Suppressor macrophage (primary cell): ENCODE measurements at regions not wholly inside any gene's neighbourhood (a gene's known extent, or its start where the extent isn't known, plus 50 kb on each side); places are given as distances from the start of the nearest gene placed in this dataset.
A peak's percentile ranks its signal among the peaks of the same experiment; 100 is the strongest.

ENCODE experiments used
- DNase-seq, 4 experiments: peaks; one replicate each; pipeline ENCODE4 v3.0.0-alpha.2; 2020 to 2022

DNA sequence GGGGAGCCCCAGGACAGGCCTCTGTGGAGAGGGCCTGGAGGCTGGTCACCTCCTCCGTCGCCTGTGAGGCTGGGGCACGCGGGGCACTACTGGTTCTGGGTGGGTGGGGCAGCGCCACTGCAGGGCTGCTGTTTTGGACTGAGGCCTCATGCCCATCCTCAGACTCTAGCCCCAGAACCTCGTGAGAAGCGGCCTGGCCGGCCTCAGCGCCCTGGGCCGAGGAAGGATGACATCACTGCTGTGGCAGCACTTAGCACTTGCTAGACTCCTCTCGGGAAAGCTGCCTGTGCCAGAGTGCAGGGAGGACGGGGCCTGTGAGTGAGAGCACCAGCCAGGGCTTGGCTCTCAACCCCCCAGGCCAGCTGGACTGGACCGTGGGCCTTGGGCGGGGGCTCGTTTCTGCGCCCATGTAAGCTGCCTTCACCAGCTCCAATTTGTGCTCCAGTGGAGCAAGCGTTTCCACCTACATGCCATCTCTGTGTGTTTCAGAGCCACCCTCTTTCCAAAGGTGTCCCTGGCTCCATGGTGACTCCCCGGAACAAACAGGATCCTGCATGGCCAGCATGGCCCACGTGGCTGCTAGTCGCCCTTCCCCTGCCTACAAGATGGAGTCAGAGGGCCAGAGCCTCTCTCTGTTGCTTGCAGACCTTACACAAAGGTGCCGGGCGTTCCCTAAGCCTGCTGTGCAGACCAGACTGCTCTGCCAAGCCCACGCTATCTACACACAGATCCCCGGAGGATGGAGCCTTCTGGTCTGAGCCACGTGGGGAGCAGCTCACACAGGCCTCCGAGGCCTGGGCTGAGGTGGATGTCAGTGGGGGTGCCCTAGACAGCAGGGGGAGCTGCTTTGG lies 102.9 kb downstream of the CTTN start:
- DNase-seq: no peak

DNA sequence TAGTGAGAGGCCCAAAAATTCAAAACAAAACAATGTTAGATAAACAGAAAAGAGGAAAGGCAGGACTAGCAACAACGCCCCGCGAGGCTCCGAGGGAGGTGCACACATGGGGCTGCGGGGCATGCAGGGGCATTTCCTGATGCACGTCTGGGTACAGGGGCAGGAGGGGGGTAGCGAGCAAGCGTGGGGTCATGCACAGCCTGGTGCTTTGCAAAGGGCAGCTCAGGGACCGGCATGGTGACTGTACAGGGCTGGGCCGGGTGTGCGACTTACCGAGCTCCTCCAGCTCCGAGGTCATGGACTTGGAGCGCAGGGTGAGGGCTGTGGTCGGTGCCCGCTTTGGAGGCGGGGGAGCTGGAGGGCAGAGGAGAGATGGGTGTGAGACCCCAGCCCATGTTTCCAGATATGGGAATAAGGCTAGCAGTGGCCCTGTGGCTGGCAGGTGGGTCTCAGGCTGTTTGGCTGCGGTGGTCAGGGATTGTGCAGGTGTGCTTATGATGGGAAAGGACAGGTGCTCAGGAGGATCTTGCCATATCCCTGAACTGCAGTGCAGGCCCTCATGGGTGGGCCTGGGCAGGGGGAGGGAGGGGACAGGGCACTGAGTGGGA lies 103.7 kb downstream of the CTTN start:
- DNase-seq: no peak

DNA sequence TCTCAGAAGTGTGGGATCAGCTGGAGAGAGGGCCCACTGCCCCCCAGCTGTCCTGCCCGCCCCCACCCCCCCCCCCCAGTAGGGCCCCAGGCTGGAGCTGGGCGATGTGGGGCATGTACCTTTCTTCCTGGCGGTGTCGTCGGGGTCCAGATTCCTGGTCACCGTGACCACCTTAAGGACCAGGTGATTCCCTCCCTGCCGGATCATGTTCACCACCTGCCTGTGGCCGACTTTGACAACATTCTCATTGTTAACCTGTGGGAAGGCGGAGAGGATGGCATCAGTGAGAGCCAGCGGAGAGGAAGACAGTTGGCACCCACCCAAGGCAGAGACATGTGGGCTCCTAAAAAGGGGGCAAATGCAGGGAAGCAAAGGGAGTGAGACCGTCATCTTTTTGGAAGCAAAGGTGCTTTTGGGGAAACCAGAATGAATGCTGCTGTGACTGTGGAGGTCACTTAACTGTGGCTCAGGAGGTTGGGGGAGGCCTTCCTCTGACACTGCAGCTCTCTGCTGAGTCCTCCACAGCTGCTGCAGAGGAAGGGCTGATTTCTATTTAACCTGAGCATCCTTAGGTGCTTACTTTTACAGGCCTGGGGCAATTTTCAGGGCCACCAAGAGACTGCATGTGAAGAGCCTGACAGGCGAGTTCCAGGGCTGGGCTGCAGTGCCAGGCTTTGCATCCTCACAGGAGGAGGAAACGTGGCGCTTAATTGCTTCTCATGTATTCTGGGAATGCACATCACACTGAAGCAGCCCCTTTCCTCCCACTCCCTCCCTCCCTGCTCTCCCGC lies 104.5 kb downstream of the CTTN start:
- DNase-seq: no peak

DNA sequence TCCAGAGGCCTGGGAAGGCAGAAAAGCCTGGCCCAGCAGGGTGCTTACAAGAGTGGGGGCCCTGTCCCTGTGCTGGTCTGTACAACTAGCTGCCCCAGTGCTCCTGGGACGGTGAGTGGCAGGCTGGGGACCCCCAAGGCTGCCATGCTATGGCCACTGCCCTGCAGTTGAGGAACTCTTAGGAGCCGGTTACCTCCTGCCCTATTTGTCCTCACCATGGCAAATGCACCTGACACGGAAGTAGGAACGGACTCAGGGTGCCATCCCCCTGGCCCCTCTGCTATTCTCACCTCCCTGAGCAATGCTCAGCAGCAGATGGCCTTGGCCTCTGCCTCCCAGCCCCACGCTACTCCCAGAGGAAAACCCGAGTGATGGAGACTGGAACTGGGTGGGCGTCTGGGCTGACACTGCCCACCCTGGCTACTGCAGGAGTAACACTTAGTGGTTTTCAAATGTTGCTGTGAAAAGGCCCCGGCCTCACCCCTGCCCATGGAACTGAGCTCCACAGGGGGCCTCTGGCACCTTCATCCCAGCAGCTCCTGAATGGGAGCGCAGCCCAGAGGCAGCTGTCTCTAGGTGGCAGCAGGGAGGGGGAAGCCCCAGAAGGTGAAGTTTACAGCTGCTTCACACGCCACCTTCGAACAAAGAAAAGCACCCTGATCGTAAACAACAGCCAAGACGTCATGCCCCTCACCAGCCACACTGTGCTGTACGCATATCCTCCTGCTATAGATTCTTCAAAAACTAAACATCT lies 105.3 kb downstream of the CTTN start:
- DNase-seq: no peak

DNA sequence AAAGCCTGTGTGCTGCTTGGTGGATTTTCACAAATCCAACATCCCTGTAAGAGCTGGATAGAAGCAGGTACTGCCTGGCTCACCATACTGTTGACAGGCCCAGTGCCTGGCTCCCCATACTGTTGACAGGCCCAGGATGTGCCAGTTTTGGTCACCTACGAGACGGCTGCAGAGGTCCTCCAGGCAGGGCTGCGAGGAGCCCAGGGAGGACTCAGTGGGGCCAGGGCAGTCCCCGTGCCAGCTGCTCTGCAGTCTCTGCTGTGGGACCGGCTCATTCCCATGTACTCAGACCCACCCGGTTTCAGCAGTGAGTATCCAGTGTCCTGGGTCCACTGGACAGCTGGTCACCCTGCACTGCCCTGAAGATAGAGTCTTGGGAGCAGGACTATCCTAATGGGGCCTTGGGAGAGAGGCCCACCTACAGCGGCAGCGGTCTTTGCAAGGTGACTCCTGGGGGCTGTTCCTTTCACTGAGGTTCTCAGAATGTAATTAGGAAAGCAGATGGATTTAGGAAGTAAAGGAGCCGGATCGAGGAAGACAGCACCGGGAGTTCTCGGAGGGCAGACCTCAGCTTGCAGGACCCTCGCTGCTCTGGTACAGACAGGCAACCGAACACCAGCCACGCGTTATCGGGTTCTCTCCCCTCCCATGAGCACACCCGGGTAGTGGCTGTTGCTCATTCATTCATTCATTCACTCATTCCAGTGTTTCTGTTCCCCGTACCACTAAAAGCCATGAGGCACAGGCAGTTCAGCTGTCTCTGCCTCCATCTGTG lies 106.1 kb downstream of the CTTN start:
- no peak for DNase-seq

DNA sequence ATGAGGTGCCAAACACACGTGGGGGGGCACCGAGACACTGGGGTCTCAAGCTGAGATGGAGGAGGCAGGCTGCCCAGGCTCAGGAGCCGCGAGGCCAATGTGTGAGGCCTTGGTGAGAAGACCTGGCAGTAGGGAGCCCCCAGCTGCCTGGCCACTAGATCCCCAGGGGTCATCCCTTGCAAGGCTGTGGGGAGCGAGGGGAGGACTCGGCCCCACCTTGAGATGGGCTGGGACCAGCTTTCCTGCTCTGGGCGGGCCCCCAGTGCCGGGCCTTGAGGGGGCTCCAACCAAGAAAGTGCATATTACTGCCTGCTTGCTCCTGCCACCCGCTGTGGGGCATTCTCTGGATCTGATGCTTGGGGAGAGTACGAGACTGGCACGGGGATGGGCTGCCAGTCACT lies 107.0 kb downstream of the CTTN start:
- DNase-seq: no peak

DNA sequence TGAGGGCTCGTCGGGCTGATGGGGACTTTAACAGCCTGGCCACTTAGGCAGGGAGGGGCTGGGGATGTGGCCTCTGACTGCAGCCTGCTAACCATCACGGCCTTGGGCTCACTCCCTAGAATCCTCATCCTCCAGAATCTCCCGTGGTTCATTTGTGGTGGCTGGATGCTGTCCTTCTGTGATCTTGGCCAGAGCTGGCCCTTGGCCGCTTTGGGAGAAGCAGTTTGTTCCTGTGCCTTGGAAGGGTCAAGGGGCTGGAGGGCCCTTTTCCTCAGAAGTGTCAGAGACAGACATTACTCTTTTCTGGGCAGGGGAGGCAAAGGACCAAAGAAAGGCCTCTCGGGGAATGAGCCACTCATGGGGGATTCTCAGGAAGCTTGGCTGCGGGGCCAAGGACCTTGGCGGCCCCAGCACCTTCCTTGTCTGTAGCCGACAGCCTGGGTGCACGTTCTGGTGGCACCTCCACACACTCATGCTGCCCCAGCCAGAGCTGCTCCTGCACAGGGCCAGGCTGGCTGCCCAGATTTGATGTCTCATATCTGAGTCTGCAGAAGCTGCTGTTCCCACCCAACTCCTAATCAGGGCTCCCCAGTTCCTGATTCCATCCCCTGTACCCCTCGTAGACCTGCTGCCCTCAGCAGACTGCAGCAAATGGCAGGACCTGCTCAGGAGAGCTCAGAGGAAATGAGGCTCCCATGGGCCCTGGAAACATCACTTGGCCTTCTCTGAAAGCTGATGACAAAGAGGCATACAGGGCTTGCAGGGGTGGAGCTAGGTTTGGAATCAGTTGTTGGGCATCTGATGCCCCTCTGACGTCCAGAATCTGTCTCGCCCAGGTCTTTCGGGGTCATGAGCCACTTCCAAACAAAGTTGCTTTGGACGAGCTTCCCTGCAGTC lies 107.7 kb downstream of the CTTN start:
- DNase-seq: no peak

DNA sequence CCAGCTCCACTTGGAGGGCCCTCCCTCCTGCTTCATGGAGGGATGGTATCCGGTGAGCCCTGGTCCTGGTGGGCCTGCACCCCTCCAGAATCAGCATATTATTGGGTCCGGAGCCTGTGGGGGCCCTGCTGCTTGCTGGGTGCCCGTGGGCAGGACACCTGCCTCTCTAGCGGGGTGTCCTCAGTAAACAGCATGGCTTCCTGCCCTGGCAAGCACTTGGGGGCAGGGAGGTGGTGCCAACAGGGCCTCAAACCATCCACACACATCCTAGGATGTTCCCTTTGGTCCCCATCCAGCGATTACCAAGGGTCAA lies 108.3 kb downstream of the CTTN start:
- DNase-seq: no peak

DNA sequence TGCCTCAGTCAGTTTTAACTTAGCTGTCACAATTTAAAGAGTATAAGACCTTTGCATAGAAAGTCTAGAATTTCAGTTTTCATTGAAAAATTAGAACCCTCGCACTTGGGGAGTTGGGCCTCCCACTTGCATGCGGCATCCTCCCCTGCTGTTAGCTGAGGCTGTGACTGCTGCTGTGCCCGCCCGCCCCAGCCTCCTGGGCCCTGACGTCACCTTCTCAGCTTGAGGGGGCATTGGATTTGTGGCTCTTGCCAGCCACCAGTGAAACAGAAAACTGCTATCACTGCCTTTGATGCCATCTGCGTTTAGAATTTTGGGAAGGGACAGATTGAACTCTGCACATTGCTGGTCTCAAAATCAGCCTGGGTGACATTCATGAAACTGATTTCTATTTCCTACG lies 108.7 kb downstream of the CTTN start:
- no peak for DNase-seq

DNA sequence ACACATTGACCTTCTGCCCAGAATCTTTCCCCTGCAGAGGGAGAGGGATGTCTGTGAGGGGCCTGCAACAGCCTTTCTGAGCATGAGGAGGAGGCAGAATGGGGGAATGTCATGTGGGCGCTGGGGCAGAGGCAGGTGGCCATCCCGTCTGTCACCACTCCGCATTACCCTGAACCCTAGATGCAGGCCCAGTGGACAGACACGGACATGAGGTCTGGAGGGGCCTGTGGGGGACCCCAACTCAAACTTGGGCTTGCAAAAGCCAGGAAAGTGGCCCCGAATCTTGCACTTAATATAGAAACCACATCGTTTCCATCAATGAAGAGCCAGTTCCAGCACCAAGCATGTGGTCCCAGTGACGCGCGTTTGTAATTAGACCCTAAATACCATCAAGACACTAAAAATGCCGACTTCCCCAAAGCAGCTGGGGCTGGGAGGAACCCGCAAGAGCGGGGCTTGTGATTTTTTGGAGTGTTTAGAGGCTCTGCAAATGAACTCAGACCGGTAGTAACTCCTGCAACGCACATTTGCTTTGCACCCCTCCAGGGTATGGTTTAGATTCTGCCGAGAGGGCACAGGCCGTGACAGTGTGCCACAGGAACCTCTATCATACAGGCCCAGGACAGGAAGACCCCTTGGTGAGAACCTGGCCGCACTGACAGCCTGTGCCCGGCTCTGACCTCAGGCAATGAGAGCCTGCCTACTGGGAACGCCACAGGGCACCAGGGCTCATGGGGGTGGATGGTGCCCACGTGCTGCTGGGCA lies 109.3 kb downstream of the CTTN start:
- DNase-seq: no peak

DNA sequence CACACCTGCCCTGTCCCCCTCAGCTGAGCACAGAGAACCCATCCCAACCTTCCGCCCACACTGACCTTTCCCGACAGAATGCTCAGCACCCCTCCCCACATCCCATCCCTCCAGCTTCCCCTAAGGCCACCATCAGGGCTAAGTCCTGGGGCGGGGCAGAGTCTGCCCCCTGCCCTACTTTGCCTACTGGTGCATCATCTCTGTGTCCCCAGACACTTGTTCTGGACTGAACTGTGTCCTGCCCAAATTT lies 109.8 kb downstream of the CTTN start:
- no peak for DNase-seq

DNA sequence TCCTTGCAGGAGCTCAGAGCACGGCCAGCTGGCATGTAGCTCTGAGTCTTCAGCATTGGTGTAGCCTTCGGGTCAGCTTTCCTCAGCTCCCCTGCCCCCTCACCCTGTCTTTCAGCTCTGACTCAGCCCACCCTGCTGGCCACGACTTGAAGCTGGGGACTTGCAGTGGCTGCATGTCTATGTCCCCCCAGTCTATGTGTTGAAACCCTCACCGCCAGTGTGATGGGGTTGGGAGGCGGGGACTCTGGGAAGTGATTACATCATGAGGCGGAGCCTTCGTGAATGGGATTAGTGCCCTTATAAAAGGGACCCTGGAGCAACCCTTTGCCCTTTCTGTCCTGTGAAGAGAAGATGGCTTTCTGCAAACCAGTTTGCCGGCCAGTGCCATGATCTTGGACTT lies 111.1 kb downstream of the CTTN start:
- DNase-seq: no peak

DNA sequence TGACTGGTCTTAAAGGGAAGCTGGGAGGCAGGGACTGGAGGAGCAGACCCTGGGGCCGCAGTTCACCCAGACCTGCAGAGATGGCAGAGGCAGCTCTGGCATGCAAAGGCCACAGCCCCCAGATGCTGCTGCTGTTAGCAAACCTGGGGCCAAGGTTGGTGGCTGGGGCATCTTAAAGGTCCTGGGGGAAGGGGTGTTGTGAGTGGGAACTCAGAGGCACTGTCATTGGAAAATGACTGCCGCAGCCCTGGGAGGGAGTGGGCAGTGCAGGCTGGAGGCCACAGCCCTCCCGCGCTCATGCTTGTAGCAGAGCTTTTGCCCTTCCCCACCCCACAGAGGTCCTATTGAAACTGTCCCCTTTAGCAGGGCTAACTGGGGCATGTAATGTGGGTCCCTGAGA lies 111.8 kb downstream of the CTTN start:
- DNase-seq: no peak

DNA sequence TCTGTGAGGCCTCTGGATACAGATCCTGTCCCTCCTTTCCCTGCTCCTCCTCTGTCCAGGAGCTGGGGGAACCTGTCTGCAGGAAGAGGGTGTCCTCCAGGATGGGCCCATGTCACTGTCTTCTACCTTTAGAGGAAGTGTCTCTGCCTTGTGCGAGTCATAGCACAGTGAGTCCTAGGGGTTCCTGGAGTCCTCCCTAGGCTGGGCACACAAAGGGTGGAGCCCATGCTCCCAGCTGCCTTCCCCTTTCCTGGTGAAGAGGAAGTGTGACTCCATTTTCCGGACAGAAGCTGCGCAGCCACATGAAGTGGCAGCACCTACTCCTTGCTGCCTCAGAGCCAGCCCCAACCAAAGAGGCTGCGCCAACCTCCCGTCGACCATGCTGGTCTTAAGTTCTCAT lies 112.2 kb downstream of the CTTN start:
- peak in 3 of 4 experiments; percentile 6 to 8 (median 8) for DNase-seq

DNA sequence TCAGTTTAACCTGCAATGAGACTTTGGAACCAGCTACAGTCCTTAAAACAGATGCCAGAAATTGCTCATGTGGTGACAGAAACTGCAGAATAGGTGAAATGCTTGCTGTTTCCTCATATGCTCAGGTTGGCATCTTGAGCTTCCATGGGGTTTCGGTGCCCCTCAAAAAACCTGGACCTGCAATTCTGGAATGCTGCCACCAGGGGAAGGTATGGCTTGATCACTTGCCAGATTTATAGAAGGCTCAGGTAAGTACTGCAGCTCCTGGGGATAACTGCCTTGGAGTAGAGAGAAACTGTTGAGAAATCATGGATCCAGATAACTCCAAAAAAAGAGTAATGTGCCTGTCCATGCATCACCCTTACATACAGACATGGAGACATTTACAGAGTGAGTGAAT lies 113.0 kb downstream of the CTTN start:
- no peak for DNase-seq

DNA sequence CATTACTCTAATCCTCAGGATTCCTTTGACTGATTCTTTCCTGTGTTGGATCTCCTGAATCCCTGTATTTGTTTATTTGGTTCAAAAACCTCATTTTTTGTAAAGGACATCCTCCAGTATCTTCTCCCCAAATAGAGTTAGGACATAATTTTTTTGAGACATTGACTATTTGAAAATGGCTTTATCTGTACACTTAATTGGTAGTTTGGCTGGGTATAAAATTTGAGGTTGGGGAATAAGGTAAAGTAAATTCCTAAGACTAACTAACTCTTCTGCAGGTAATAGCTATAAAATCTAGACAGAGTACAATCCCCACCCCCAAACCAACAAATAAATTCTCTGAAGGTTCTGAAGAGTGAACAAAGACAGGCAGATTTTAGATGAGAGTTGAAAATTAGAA lies 114.4 kb downstream of the CTTN start:
- DNase-seq: no peak

DNA sequence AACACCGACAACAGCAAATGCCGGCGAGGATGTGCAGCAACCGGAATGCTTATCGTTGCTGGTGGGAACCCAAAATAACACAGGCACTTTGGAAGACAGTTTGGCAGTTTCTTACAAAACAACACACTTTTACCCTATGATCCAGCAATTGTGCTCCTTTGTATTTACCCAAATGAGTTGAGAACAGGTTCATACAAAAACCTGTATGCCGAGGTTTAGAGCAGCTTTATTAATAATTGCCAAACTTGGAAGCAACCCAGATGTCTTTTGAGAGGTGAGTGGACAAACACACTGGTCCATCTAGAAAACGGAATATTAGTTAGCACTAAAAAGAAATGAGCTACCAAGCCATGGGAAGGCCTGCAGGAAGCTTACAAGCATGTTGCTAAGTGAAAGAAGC lies 118.9 kb downstream of the CTTN start:
- DNase-seq: no peak

DNA sequence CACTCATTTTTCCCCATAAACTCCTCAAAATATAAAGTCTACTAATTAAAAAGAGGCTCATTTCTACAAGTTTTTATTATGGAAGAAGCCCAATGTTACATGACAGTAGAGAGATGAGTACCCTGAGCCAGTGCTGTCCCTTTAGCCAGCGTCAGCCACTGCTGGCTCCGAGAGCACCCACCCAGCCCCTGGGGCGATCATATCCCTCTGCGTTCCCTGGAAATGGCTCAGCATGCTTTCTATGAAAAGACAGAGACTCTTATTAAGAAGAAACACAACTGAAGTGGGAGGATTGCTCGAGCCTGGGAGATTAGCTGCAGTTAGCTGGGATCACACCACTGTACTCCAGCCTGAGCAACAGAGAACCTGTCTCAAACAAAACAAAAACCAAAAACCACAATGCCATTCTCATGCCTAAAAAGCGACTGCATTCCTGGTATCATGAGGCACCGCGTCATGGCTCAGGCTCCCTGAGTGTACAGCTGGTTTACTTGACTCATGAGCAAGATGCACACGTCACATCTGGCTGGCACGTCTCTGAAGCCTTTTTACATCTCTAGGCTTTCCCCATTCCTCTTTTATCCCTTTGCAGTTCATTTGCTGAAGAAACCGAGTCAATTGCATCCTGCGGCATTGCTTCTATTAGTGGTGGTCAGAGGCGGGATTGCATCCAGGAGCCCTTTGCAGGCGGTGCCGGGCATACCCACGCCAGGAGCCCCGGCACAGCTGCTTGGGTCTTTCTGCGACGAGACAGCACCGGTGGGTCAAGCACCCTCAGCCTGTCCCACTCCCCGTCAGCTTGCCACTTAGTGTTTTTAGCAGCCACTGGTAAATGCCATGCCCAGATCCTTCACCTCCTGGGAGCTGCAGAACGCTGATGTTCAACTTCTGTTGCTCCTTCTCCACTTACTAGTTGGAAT lies 119.9 kb downstream of the CTTN start:
- no peak for DNase-seq

DNA sequence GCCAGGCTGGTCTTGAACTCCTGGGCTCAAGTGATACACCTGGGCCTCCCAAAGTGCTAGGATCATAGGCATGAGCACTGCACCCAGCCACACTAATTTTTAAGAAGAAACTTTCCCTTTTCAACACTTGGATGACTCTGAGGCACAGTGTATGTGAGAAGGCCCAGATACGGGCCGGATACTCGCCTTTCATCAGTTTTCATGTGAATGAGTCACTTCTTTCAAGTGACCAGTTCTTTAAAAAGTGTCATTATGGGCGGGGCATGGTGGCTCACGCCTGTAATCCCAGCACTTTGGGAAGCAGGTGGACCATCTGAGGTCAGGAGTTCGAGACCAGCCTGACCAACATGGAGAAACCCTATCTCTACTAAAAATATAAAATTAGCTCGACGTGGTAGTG lies 120.8 kb downstream of the CTTN start:
- DNase-seq: no peak
